ENCODE measurements at regions not wholly inside any gene's neighbourhood (a gene's known extent, or its start where the extent isn't known, plus 50 kb on each side); places are given as distances from the start of the nearest gene placed in this dataset.
"Not testable (repeated sequence)": the region's sequence is repeated elsewhere in the genome, so short reads cannot be mapped to it uniquely, and the experiment has no call there.

DNA sequence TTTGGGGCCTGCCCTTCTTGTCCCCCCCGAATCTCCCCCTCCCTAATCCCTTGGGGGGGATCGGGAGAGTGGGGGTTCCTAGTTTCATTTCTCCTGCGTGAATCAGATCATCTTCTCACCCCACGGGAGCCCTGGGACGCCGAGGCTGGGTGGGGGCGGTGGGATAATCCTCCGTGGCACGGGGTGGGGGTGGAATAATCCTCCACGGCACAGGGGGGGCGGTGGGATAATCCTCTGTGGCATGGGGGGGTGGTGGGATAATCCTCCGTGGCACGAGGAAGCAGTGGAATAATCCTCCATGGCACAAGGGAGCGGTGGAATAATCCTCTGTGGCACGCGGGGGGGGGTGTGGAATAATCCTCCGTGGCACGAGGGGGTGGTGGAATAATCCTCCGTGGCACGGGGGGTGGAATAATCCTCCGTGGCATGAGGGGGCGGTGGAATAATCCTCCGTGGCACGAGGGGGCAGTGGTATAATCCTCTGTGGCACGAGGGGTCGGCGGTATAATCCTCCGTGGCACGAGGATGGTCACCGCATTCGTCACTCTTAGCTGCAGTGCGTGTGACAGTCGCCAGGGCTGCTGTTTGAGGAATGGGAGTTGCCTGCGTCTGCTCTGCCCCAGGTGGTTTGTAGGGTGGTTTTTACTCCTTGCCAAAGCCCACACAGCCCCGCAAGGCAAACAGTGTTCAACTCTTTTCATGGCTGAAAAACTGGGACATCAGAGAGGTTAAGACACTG lies 156.9 kb downstream of the LAT start:
- Histone ChIP-seq H3K27me3 (ENCODE audit: control insufficient read depth, insufficient read depth, low read length) (peaks cover 22% of the 10 kb centered on the region), H3K4me3 (ENCODE audit: low read depth, low read length) (no peak overlapping the region), H3K36me3 (ENCODE audit: control insufficient read depth, insufficient read depth, low read length) (no peaks in the 10 kb centered on the region)
- TF ChIP-seq, protein P1, sequence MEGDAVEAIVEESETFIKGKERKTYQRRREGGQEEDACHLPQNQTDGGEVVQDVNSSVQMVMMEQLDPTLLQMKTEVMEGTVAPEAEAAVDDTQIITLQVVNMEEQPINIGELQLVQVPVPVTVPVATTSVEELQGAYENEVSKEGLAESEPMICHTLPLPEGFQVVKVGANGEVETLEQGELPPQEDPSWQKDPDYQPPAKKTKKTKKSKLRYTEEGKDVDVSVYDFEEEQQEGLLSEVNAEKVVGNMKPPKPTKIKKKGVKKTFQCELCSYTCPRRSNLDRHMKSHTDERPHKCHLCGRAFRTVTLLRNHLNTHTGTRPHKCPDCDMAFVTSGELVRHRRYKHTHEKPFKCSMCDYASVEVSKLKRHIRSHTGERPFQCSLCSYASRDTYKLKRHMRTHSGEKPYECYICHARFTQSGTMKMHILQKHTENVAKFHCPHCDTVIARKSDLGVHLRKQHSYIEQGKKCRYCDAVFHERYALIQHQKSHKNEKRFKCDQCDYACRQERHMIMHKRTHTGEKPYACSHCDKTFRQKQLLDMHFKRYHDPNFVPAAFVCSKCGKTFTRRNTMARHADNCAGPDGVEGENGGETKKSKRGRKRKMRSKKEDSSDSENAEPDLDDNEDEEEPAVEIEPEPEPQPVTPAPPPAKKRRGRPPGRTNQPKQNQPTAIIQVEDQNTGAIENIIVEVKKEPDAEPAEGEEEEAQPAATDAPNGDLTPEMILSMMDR (IDR thresholded peaks at IDR 0.05; ENCODE audit: insufficient read depth, low read length, poor library complexity, severe bottlenecking) = no peak
- no peak for DNase-seq (ENCODE audit: low read depth)

DNA sequence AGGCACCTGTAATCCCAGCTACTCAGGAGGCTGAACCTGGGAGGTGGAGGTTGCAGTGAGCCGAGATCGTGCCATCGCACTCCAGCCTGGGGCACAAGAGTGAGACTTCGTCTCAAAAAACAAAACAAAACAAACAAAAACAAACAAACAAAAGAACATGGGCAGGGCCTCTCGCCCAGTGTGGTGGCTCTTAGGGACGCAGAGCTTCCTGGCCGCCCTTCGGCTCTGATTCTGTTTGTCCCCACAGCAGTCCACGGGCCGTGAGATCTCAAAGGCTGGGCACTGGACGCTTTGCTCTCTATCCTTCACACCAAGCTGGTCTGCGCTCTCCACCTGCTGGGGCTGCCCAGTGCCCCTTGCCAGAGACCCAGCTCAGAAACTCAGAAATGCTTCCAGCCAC lies 156.3 kb downstream of the LAT start:
- H3K36me3 ChIP-seq (ENCODE audit: control insufficient read depth, insufficient read depth, low read length); H3K4me3 ChIP-seq (ENCODE audit: low read depth, low read length); DNase-seq (ENCODE audit: low read depth): not testable (repeated sequence)
- H3K27me3 ChIP-seq (ENCODE audit: control insufficient read depth, insufficient read depth, low read length) = peaks cover 22% of the 10 kb centered on the region

DNA sequence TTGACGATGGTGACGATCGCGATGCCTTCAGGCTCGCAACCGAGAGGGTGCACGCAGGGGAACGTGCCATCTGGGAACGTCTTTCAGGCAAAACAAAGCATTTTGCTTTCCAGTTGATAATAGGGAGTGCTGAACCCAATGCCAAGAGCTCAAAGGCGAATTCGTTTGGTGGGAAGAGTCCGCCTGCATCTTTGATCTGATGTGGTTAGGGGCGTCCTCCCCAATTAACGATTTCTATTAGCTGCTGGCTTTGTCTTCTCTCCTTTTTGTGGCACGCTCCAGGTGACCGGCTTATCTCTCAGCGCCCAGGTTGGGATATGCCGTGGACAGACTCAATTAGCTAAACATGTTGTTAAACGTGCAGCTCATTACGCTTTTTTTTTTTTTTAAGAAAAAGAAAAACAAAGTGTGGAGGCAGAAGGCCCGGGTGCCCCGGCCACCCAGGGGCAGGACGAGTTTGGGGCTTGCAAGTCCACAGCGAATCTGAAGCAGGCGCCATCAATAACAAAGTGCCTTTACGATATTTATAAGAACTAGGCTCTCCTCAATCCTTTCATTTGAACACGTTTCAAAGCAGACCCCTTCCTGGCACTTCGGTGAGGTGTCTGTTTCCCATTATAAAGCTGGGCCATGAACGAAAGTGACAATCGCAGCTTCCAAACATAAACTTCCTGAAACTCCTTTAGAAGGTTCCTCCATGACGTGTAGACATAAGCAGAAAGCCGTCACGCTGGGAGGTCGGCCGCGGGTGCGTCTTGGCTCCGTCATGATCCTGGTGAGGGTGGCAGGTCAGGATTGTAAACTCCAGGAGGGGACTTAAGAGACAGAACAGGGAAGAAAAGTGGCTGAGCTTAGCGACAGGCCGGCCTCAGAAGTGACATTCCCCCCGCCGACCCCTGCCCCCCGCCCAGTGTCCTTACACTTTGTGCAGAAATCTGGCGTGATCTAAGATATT lies 155.3 kb downstream of the LAT start:
- peaks cover 22% of the 10 kb centered on the region for H3K27me3 ChIP-seq (ENCODE audit: control insufficient read depth, insufficient read depth, low read length)
- not testable (repeated sequence) for H3K36me3 ChIP-seq (ENCODE audit: control insufficient read depth, insufficient read depth, low read length); DNase-seq (ENCODE audit: low read depth); H3K4me3 ChIP-seq (ENCODE audit: low read depth, low read length)

DNA sequence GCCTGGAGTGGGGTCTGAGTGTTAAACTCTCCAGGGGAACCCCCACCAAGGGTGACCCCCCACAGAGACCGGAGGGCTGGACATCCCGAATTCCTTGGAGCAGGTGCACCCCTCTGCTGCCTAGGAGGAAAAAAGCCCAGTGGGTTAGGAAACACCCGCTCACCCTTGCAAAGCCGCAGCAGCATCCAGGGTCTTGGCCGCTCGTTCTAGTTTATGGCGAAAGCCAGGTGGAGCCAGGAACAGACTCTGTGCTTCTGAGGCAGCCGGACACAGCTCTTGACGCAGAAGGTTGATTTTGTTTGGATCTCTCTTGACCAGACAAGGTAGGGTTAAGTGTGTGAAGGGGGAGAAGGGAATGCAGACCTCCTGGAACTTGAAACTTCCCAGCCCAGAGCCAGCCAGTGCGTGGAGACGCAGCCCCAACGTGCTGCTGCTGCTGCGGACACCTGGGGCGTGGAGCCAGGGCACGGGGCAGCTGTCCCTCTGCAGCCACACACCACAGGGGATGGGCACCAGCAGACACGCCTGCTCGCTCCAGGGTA lies 154.5 kb downstream of the LAT start:
- no peaks in the 10 kb centered on the region for H3K36me3 ChIP-seq (ENCODE audit: control insufficient read depth, insufficient read depth, low read length)
- TF ChIP-seq, protein P1 (IDR thresholded peaks at IDR 0.05; ENCODE audit: insufficient read depth, low read length, poor library complexity, severe bottlenecking) = no peak
- H3K27me3 ChIP-seq (ENCODE audit: control insufficient read depth, insufficient read depth, low read length) = peaks cover 22% of the 10 kb centered on the region
- no peak for DNase-seq (ENCODE audit: low read depth)
- no peak overlapping the region for H3K4me3 ChIP-seq (ENCODE audit: low read depth, low read length)

DNA sequence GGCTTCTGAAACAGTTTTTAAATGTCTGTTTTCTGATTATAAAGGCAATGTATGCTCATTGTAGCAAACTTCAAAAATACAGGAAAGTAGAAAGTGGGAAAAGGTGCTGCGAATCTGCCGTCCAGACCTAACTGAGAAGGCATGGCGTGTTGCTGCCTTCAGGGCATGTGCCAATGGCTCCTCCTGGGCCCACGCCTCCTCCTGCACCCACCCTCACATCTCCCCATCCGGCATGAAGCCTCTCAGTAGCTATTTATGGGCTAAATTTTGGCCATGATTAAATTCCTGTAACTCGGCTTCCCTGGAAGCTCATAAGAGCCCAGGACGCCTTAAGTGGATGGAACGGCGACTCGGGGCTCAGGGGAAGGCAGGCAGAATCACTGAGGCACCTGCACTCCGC lies 153.8 kb downstream of the LAT start:
- H3K36me3 ChIP-seq (ENCODE audit: control insufficient read depth, insufficient read depth, low read length); DNase-seq (ENCODE audit: low read depth); H3K4me3 ChIP-seq (ENCODE audit: low read depth, low read length): not testable (repeated sequence)
- H3K27me3 ChIP-seq (ENCODE audit: control insufficient read depth, insufficient read depth, low read length) = peaks cover 24% of the 10 kb centered on the region

DNA sequence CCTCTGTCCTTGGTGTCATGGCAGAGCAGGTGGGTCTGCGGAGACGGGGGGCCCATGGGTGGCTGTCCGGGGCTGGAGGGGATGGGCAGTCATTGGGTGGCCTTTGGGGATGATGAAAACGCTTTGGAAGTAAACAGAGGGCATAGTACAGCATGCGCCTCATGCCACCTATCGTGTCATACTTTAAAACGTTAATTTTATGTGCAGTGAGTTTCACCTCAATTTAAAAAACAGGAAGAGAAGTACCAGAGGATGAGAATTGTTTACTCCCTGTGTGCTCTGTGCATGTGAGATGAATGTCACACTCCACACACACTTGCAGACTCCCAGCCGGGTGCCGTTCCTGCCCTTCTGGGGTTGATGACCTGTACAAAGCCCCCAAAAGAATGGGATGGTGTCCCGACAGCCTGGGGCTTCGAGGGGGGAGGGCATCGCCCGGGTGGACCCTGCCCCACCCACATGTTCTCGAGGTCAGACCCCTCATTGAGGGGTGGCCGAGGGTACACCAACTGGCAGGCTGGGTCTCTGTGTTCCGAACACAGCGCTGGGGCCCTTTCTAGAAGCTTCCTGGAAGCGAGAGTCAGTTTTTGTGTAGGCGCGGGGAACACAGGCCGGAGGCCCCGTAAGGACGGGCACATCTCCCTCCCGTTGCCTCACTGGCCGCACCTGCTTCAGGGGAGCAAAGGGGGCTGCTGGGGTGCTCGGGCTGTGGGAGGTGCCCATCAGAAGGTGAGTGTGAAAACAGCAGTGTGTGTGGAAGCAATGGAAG lies 153.2 kb downstream of the LAT start:
- not testable (repeated sequence) for DNase-seq (ENCODE audit: low read depth); H3K36me3 ChIP-seq (ENCODE audit: control insufficient read depth, insufficient read depth, low read length); H3K4me3 ChIP-seq (ENCODE audit: low read depth, low read length)
- peaks cover 25% of the 10 kb centered on the region for H3K27me3 ChIP-seq (ENCODE audit: control insufficient read depth, insufficient read depth, low read length)

DNA sequence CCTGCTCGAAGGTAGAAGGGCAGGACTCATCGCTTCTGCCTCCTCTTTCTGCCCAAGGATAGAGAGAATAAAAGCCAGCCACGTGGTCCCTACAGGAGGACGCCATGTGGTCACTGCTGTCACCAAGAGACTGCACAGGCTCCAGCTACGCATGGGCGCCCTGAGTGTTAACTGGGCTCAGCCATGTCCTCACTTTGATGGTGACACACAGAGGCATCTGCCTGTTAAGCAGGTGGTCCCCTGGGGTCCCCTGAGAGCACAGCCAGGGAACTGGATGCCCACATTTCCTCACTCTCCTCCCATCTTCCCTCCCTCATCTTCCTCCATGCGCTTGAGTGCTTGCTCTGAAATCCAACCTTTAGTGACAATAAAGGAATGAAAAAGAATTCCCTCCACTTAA lies 152.6 kb downstream of the LAT start:
- not testable (repeated sequence) for H3K36me3 ChIP-seq (ENCODE audit: control insufficient read depth, insufficient read depth, low read length); H3K4me3 ChIP-seq (ENCODE audit: low read depth, low read length); DNase-seq (ENCODE audit: low read depth)
- H3K27me3 ChIP-seq (ENCODE audit: control insufficient read depth, insufficient read depth, low read length) = peaks cover 25% of the 10 kb centered on the region

DNA sequence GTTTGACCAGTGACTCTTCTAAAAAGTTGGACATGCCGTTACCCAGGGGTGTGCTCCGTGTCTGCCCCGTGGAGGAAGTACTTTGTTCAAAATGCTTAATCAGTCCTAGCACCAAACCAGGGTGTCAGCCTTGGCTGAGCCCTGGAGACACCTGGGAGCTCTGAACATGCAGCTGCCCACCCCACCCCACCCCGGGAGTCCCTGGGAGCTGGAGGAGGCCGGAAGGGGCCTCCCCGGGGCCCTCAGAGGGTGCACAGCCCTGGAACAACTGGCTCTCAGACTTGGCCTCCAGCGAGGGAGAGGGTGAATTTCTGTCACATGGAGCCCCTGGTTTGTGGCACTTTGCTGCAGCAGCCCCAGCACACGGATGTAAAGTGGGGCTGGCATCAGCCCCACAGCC lies 152.1 kb downstream of the LAT start:
- not testable (repeated sequence) for H3K36me3 ChIP-seq (ENCODE audit: control insufficient read depth, insufficient read depth, low read length); H3K4me3 ChIP-seq (ENCODE audit: low read depth, low read length); DNase-seq (ENCODE audit: low read depth)
- peaks cover 25% of the 10 kb centered on the region for H3K27me3 ChIP-seq (ENCODE audit: control insufficient read depth, insufficient read depth, low read length)

DNA sequence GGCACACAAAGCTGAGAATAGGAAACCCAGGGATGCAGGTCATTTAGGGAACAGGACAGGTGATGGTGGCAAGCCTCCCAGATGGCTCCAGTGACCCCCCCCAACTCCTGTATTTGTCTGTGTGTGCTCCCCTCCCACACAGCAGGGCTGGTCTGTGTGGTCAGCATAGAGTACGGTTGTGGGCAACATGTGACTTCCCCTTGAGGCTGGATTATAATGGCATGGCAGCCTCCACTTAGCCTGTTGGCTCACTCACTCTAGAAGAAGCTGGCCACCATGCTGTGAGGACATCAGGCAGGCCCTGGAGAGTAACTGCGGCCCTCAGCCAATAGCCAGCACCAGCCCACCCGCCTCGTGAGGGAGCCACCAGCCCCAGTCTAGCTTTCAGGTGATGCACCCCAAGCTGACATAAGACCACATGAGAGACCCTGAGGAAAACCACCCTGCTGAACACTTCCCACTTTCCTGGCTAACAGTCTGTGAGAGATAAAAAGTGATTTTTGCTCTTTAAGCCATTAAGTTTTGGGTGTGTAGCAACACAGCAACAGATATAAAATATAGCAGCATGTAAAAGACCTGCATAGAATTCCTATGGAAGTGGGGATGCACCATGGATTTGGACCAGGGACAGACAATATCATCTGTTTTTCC lies 151.3 kb downstream of the LAT start:
- H3K27me3 ChIP-seq (ENCODE audit: control insufficient read depth, insufficient read depth, low read length) = peaks cover 25% of the 10 kb centered on the region
- not testable (repeated sequence) for H3K4me3 ChIP-seq (ENCODE audit: low read depth, low read length); H3K36me3 ChIP-seq (ENCODE audit: control insufficient read depth, insufficient read depth, low read length); DNase-seq (ENCODE audit: low read depth)

DNA sequence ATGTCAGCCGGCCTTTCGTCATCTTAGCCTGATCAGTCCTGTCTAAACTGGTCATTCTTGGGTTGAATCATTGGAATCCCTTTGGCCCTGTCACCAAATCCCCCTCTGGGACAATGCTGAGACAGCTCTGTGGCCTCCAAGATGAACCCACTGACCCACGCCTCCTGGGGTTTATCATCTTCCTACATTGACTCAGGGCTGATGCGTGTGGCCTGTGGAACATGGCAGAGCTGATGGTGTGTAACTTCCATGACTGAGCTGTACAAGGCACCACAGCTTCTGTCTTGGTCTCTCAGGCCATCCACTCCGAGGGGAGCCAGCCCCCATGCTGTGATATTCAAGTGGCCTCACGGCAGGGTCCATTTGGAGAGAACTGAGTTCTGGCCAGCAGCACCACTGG lies 150.2 kb downstream of the LAT start:
- not testable (repeated sequence) for H3K36me3 ChIP-seq (ENCODE audit: control insufficient read depth, insufficient read depth, low read length); DNase-seq (ENCODE audit: low read depth); H3K4me3 ChIP-seq (ENCODE audit: low read depth, low read length)
- H3K27me3 ChIP-seq (ENCODE audit: control insufficient read depth, insufficient read depth, low read length) = peaks cover 24% of the 10 kb centered on the region

DNA sequence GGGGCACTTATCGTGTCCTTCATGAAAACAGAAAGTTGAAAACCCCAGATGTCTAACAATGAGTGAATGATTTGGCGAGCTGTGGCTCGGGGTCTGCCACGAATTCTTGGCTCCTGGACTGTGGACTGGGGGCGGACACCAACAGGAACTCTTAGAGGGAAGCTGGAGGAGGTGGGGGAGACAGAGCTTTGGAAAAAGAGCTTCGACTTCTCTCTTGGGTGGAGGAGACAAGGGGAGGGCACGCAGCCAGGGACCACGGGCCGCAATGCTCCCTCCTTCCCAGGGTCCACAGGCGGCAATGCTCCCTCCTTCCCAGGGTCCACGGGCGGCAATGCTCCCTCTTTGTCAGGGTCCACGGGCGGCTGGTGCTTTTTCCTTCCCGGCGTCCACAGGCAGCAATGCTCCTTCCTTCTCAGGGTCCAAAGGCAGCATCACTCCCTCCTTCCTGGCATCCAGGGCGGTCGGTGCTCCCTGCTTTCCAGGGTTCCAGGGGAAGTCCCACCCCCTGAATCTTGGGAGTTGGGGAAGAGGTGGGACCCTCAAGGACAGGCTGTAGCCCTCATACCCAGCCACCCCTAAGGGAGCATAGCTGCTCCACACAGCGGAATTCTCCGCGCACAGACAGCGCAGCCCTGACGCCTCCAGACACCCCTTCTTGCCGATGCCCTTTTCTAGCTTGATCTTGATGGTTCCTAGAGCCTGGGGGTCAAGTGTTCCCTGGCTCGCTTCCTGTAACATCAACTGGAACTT lies 149.0 kb downstream of the LAT start:
- H3K27me3 ChIP-seq (ENCODE audit: control insufficient read depth, insufficient read depth, low read length) = peaks cover 19% of the 10 kb centered on the region
- H3K4me3 ChIP-seq (ENCODE audit: low read depth, low read length); DNase-seq (ENCODE audit: low read depth); H3K36me3 ChIP-seq (ENCODE audit: control insufficient read depth, insufficient read depth, low read length): not testable (repeated sequence)
